BJ (cell line): ENCODE measurements at regions not wholly inside any gene's neighbourhood (a gene's known extent, or its start where the extent isn't known, plus 50 kb on each side); places are given as distances from the start of the nearest gene placed in this dataset.

Experiments
- CTCF ChIA-PET: fragments of 350-600 bp; formaldehyde crosslinking; extraction: SDS; loops from one replicate; lab custom pipeline; 2021; ENCODE audit warnings: antibody characterized with exemption, inconsistent platforms; lab: Yijun Ruan, JAX
- POLR2A ChIA-PET: fragments of 300-600 bp; sonication (Branson Sonifier 250); formaldehyde crosslinking; extraction: SDS; loops from one replicate; lab custom pipeline; 2021; ENCODE audit warnings: antibody characterized with exemption; lab: Charles Lee
- DNase-seq: peaks from one replicate; pipeline ENCODE4 v3.0.0-alpha.2; 2011; ENCODE audit warnings: low read depth
- H3K27me3 ChIP-seq: 2 replicates; pipeline ENCODE4 v1.6.0; 2011; ENCODE audit warnings: low read length; ENCODE audit not compliant: control insufficient read depth, insufficient read depth
- H3K36me3 ChIP-seq: 2 replicates; pipeline ENCODE4 v1.5.1; 2011; ENCODE audit warnings: low read length; ENCODE audit not compliant: control insufficient read depth, insufficient read depth
- H3K4me3 ChIP-seq: 2 replicates; pipeline ENCODE4 v1.5.1; 2011; ENCODE audit warnings: low read depth, mild to moderate bottlenecking, control low read depth, low read length
- CTCF ChIP-seq: IDR thresholded peaks from 2 replicates; pipeline ENCODE4 v1.5.1; 2011; ENCODE audit warnings: low read depth, mild to moderate bottlenecking, control low read depth, inconsistent platforms, low read length, moderate library complexity; ENCODE audit not compliant: insufficient read depth

- no peak for TF ChIP-seq CTCF
- Histone ChIP-seq H3K36me3 (no peaks in the 10 kb centered on the region), H3K4me3 (no peak overlapping the region), H3K27me3 (no peaks in the 10 kb centered on the region)
- ChIA-PET CTCF (no interaction called here), POLR2A (no interaction called here)
- DNase-seq: no peak
These were observed 556.8 kb downstream of the GABRG1 start for GRCh38 chr4:45566896-45567603.

GRCh38 chr4:45554423-45554822, 569.4 kb downstream of the GABRG1 start:
- Histone ChIP-seq H3K27me3 (no peaks in the 10 kb centered on the region), H3K4me3 (no peak overlapping the region), H3K36me3 (no peaks in the 10 kb centered on the region)
- CTCF ChIA-PET: no interaction called here
- TF ChIP-seq CTCF: no peak
- POLR2A ChIA-PET: no interaction called here
- DNase-seq: no peak

GRCh38 chr4:45550766-45551366, 573.0 kb downstream of the GABRG1 start:
- H3K4me3 ChIP-seq: no peak overlapping the region
- TF ChIP-seq CTCF: no peak
- ChIA-PET POLR2A (no interaction called here), CTCF (interaction anchor here (1.2 kb wide), 1 partner anchor 12 kb away, joined by 3 read pairs; no protein-coding TSS in a partner anchor)
- DNase-seq: no peak
- H3K36me3 ChIP-seq: no peaks in the 10 kb centered on the region
- no peaks in the 10 kb centered on the region for H3K27me3 ChIP-seq

GRCh38 chr4:45539142-45539814, 584.6 kb downstream of the GABRG1 start:
- Histone ChIP-seq H3K36me3 (no peaks in the 10 kb centered on the region), H3K27me3 (no peaks in the 10 kb centered on the region), H3K4me3 (no peak overlapping the region)
- no peak for DNase-seq
- CTCF ChIA-PET: no interaction called here
- no peak for TF ChIP-seq CTCF
- POLR2A ChIA-PET: no interaction called here

- Histone ChIP-seq H3K36me3 (no peaks in the 10 kb centered on the region), H3K27me3 (no peaks in the 10 kb centered on the region), H3K4me3 (no peak overlapping the region)
- ChIA-PET POLR2A (no interaction called here), CTCF (no interaction called here)
- DNase-seq: no peak
- no peak for TF ChIP-seq CTCF
These were observed 593.4 kb downstream of the GABRG1 start for GRCh38 chr4:45530498-45530897.
